OCI-LY7 (cell line): ENCODE measurements at regions not wholly inside any gene's neighbourhood (a gene's known extent, or its start where the extent isn't known, plus 50 kb on each side); places are given as distances from the start of the nearest gene placed in this dataset.

ENCODE experiments used
- BruUV-seq: library from RNA; stranded (reverse); fragments of 400-500 nt; replicated peaks from 2 replicates; lab custom pipeline; 2021; lab: Mats Ljungman, UMichigan
- CTCF ChIA-PET: fragments of 300-600 bp; sonication (Branson Sonifier 250); formaldehyde crosslinking; loops from one replicate; lab custom pipeline; 2022; ENCODE audit warnings: antibody characterized with exemption; ENCODE audit not compliant: unreplicated experiment; lab: Charles Lee
- POLR2A ChIA-PET: fragments of 300-600 bp; sonication (Branson Sonifier 250); formaldehyde crosslinking; loops from one replicate; lab custom pipeline; 2022; ENCODE audit warnings: antibody characterized with exemption; lab: Charles Lee
- DNase-seq: peaks from one replicate; pipeline ENCODE4 v3.0.0-alpha.2; 2015; ENCODE audit warnings: low spot score
- H2AFZ ChIP-seq: fragments of 200-600 bp; sonication (generic), shearing (Covaris generic); 2 replicates; pipeline ENCODE4 v1.6.1; 2014; ENCODE audit warnings: mild to moderate bottlenecking, antibody characterized with exemption, low read length, moderate library complexity
- H3K27ac ChIP-seq: fragments of 200-600 bp; sonication (generic); 2 replicates; pipeline ENCODE4 v1.5.1; 2014; ENCODE audit warnings: mixed run types, low read depth, mild to moderate bottlenecking, moderate library complexity, low read length, inconsistent platforms; ENCODE audit not compliant: poor library complexity, severe bottlenecking
- H3K36me3 ChIP-seq: fragments of 200-600 bp; sonication (generic); 2 replicates; pipeline ENCODE4 v1.6.1; 2014; ENCODE audit warnings: mild to moderate bottlenecking, antibody characterized with exemption, low read length, moderate library complexity, mixed read lengths; ENCODE audit not compliant: insufficient read depth
- H3K4me1 ChIP-seq: fragments of 200-600 bp; sonication (generic); 2 replicates; pipeline ENCODE4 v1.5.1; 2014; ENCODE audit warnings: mild to moderate bottlenecking, low read length; ENCODE audit not compliant: insufficient read depth, poor library complexity, severe bottlenecking
- H3K4me2 ChIP-seq: fragments of 200-600 bp; sonication (generic); 2 replicates; pipeline ENCODE4 v1.6.1; 2014; ENCODE audit warnings: mild to moderate bottlenecking, low read length
- H3K4me3 ChIP-seq: fragments of 200-600 bp; sonication (generic); 2 replicates; pipeline ENCODE4 v1.5.1; 2014; ENCODE audit warnings: mild to moderate bottlenecking, low read depth, low read length; ENCODE audit not compliant: poor library complexity, severe bottlenecking
- H3K79me2 ChIP-seq: fragments of 200-600 bp; sonication (generic); 2 replicates; pipeline ENCODE4 v1.6.1; 2016; ENCODE audit warnings: low read depth, mild to moderate bottlenecking, low read length, moderate library complexity, mixed read lengths; ENCODE audit not compliant: insufficient read depth
- H3K9me2 ChIP-seq: fragments of 200-600 bp; sonication (generic); 2 replicates; pipeline ENCODE4 v1.6.1; 2016; ENCODE audit warnings: mild to moderate bottlenecking, low read length, mixed read lengths; ENCODE audit not compliant: insufficient read depth
- H3K9me3 ChIP-seq: fragments of 200-600 bp; sonication (generic); 2 replicates; pipeline ENCODE4 v1.6.1; 2014; ENCODE audit warnings: mild to moderate bottlenecking, mixed run types, low read length, mixed read lengths
- H4K20me1 ChIP-seq: fragments of 200-600 bp; sonication (generic); 2 replicates; pipeline ENCODE4 v1.6.1; 2014; ENCODE audit warnings: mild to moderate bottlenecking, antibody characterized with exemption, low read length, moderate library complexity, mixed read lengths; ENCODE audit not compliant: insufficient read depth
- EZH2phosphoT487 ChIP-seq: fragments of 200-600 bp; sonication (generic); IDR thresholded peaks from 2 replicates; pipeline ENCODE4 v1.6.1; 2018; ENCODE audit warnings: low read depth, borderline replicate concordance, mild to moderate bottlenecking, mixed run types, antibody characterized with exemption, low read length, moderate library complexity, mixed read lengths
- intact Hi-C: fragments of 100-400 bp; cut with micrococcal nuclease; formaldehyde crosslinking; loops from one replicate; pipeline ENCODE4 v1.10.0; 2022; ENCODE audit not compliant: unreplicated experiment
- TF ChIP-seq, protein P1 (sequence below): fragments of 200-600 bp; sonication (generic); conservative IDR thresholded peaks from 2 replicates; pipeline ENCODE4 v1.5.1; 2014; ENCODE audit warnings: mild to moderate bottlenecking, antibody characterized with exemption, low read length, moderate library complexity, mixed read lengths

- CTCF ChIA-PET = no interaction called here
- H3K9me2 ChIP-seq = no peaks in the 10 kb centered on the region
- intact Hi-C loops = no loop called here
- POLR2A ChIA-PET = no interaction called here
- peaks cover 5% of the 10 kb centered on the region for H3K4me1 ChIP-seq
- no peak overlapping the region for H3K4me3 ChIP-seq
- no peak overlapping the region for H3K4me2 ChIP-seq
- no peaks in the 10 kb centered on the region for H4K20me1 ChIP-seq
- H3K36me3 ChIP-seq = no peaks in the 10 kb centered on the region
- no TSS peak for BruUV-seq
- TF ChIP-seq, protein P1, sequence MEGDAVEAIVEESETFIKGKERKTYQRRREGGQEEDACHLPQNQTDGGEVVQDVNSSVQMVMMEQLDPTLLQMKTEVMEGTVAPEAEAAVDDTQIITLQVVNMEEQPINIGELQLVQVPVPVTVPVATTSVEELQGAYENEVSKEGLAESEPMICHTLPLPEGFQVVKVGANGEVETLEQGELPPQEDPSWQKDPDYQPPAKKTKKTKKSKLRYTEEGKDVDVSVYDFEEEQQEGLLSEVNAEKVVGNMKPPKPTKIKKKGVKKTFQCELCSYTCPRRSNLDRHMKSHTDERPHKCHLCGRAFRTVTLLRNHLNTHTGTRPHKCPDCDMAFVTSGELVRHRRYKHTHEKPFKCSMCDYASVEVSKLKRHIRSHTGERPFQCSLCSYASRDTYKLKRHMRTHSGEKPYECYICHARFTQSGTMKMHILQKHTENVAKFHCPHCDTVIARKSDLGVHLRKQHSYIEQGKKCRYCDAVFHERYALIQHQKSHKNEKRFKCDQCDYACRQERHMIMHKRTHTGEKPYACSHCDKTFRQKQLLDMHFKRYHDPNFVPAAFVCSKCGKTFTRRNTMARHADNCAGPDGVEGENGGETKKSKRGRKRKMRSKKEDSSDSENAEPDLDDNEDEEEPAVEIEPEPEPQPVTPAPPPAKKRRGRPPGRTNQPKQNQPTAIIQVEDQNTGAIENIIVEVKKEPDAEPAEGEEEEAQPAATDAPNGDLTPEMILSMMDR = no peak
- TF ChIP-seq EZH2phosphoT487 = no peak
- H3K9me3 ChIP-seq = no peaks in the 10 kb centered on the region
- H3K79me2 ChIP-seq = no peaks in the 10 kb centered on the region
- H3K27ac ChIP-seq = no peak overlapping the region
- H2AFZ ChIP-seq = no peak overlapping the region
- DNase-seq = no peak
These were observed 329.2 kb downstream of the DSC3 start for GRCh38 chr18:30713299-30713698.

GRCh38 chr18:30712383-30712782 is 330.2 kb downstream of the DSC3 start:
- CTCF ChIA-PET = no interaction called here

DNA sequence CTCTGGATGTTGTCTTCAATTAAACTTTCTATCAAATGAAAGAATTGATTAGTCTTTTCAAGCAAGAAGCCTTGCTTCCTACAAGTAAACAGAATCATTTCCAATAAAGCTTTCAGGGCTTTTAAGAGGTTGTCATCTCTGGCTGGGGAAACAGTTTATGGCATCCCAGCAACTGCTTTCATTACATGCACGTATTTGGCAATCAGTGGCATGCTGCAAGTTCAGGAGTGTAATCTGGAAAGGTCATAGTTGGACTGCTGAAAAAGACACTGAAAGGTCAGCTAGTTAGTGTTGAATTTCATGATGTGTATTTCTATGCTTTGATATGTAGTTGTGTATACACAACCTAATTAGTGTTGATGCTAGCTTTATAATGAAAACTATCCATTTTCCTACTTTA is 332.9 kb downstream of the DSC3 start:
- ChIA-PET POLR2A (no interaction called here), CTCF (no interaction called here)
- Histone ChIP-seq H4K20me1 (no peaks in the 10 kb centered on the region), H3K4me3 (no peak overlapping the region), H3K4me1 (peaks cover 5% of the 10 kb centered on the region), H3K79me2 (no peaks in the 10 kb centered on the region), H3K9me2 (no peaks in the 10 kb centered on the region), H3K36me3 (no peaks in the 10 kb centered on the region), H3K4me2 (no peak overlapping the region), H2AFZ (no peak overlapping the region), H3K9me3 (no peaks in the 10 kb centered on the region), H3K27ac (no peak overlapping the region)
- BruUV-seq = no TSS peak
- TF ChIP-seq, protein P1 = no peak
- TF ChIP-seq EZH2phosphoT487 = no peak
- intact Hi-C loops = no loop called here
- no peak for DNase-seq

More at GRCh38 chr18:30712383-30712782, 330.2 kb downstream of the DSC3 start:
- Histone ChIP-seq H3K79me2 (no peaks in the 10 kb centered on the region), H4K20me1 (no peaks in the 10 kb centered on the region), H3K9me3 (no peaks in the 10 kb centered on the region), H3K4me3 (no peak overlapping the region), H3K36me3 (no peaks in the 10 kb centered on the region), H3K4me1 (peaks cover 5% of the 10 kb centered on the region), H3K4me2 (0 out of 2 replicates have a peak overlapping the region, but pooled peaks have one; percentile 16), H2AFZ (no peak overlapping the region), H3K9me2 (no peaks in the 10 kb centered on the region), H3K27ac (no peak overlapping the region)
- no TSS peak for BruUV-seq
- POLR2A ChIA-PET = interaction anchor here (1.0 kb wide), 1 partner anchor 45 kb away, joined by 3 read pairs; no protein-coding TSS in a partner anchor
- intact Hi-C loops = no loop called here
- TF ChIP-seq EZH2phosphoT487 = no peak
- TF ChIP-seq, protein P1 = no peak
- peak; percentile 47 for DNase-seq
